ENCODE measurements at regions not wholly inside any gene's neighbourhood (a gene's known extent, or its start where the extent isn't known, plus 50 kb on each side); places are given as distances from the start of the nearest gene placed in this dataset.
"Not testable (repeated sequence)": the region's sequence is repeated elsewhere in the genome, so short reads cannot be mapped to it uniquely, and the experiment has no call there.

DNA sequence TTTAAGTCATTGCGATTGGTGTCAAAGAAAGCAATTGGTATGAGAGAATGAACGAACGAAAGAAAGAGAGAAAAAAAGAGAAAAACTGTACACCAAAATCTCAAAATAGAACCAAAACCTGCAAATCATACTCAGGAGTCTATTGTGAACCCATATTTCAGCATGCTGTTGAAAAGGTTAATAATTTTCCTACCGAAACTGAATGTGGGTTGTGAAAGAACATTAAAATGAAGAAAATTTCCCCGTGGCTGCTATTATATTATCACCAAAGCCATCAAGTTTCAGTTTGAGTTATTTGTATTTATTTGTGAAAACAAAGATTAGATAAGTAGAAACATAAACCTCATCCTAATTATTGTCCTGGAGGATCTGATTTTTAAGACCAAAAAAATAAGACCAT lies 315.7 kb downstream of the BCL2L11 start:
- TF ChIP-seq, protein P1, sequence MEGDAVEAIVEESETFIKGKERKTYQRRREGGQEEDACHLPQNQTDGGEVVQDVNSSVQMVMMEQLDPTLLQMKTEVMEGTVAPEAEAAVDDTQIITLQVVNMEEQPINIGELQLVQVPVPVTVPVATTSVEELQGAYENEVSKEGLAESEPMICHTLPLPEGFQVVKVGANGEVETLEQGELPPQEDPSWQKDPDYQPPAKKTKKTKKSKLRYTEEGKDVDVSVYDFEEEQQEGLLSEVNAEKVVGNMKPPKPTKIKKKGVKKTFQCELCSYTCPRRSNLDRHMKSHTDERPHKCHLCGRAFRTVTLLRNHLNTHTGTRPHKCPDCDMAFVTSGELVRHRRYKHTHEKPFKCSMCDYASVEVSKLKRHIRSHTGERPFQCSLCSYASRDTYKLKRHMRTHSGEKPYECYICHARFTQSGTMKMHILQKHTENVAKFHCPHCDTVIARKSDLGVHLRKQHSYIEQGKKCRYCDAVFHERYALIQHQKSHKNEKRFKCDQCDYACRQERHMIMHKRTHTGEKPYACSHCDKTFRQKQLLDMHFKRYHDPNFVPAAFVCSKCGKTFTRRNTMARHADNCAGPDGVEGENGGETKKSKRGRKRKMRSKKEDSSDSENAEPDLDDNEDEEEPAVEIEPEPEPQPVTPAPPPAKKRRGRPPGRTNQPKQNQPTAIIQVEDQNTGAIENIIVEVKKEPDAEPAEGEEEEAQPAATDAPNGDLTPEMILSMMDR (IDR thresholded peaks at IDR 0.05): not testable (repeated sequence)
- not testable (repeated sequence) for TF ChIP-seq EP300 (IDR thresholded peaks at IDR 0.05)

All from gastroesophageal sphincter (tissue), 3 donors.